K562 (cell line): ENCODE measurements at regions not wholly inside any gene's neighbourhood (a gene's known extent, or its start where the extent isn't known, plus 50 kb on each side); places are given as distances from the start of the nearest gene placed in this dataset.

ENCODE experiments used
- ATAC-seq: fragments of 200-7000 bp; cut with Tn5 transposase; 3 replicates; pipeline ENCODE4 v1.9.1; 2020; ENCODE audit warnings: moderate library complexity
- BruUV-seq: library from RNA; stranded (reverse); fragments of 400-500 nt; replicated peaks from 2 replicates; lab custom pipeline; 2021; lab: Mats Ljungman, UMichigan
- CTCF ChIA-PET: fragments of 300-600 bp; formaldehyde crosslinking; extraction: SDS; loops from one replicate; lab custom pipeline; 2021; ENCODE audit warnings: low intra/inter-chr PET ratio; lab: Yijun Ruan, JAX
- POLR2A ChIA-PET: fragments of 300-600, 350-650 bp; sonication (Branson Sonifier 250); formaldehyde crosslinking; extraction: SDS; loops from one replicate; lab custom pipeline; 2021; ENCODE audit warnings: antibody characterized with exemption, inconsistent platforms; lab: Yijun Ruan, JAX
- DNase-seq, 4 experiments: peaks; one replicate each; pipeline versions ENCODE4 v3.0.0 to v3.0.0-alpha.2; 2011 to 2018; ENCODE audit warnings: low spot score in 3 of 4, mixed read lengths in 3 of 4; ENCODE audit errors: extremely low read depth in 1 of 4
- FAIRE-seq: peaks from 2 replicates; lab custom pipeline; 2011; peaks lifted over from hg19 to GRCh38; lab: Jason Lieb, UNC
- H2AFZ ChIP-seq: 2 replicates; pipeline ENCODE4 v1.6.0; 2011; ENCODE audit warnings: low read depth, low read length, control low read depth, inconsistent platforms
- H3K27ac ChIP-seq: fragments of 200-600 bp; 3 replicates; pipeline ENCODE4 v1.8.0; 2011; ENCODE audit warnings: low read depth, mild to moderate bottlenecking, control low read depth, inconsistent platforms, low read length, moderate library complexity, mixed read lengths; ENCODE audit errors: extremely low read depth
- H3K27me3 ChIP-seq, 2 experiments: fragments of 300-600 bp in 1 of 2; 2 replicates in 1 of 2; 3 replicates in 1 of 2; pipeline versions ENCODE4 v1.6.0 to v1.8.0; 2011; ENCODE audit warnings: inconsistent platforms in 2 of 2, low read length in 2 of 2, mild to moderate bottlenecking in 1 of 2, mixed read lengths in 1 of 2, moderate library complexity in 1 of 2; ENCODE audit not compliant: control insufficient read depth in 2 of 2, insufficient read depth in 2 of 2
- H3K36me3 ChIP-seq: fragments of 300-600 bp; 3 replicates; pipeline ENCODE4 v1.8.0; 2011; ENCODE audit warnings: mild to moderate bottlenecking, low read length, inconsistent platforms; ENCODE audit not compliant: control insufficient read depth, insufficient read depth
- H3K4me1 ChIP-seq, 2 experiments: fragments of 200-600 bp in 1 of 2; replicated peaks in 1 of 2; 2 replicates in 1 of 2; 3 replicates in 1 of 2; pipeline versions ENCODE4 v1.5.1 to v1.8.0; 2011; ENCODE audit warnings: inconsistent platforms in 2 of 2, low read length in 2 of 2, mild to moderate bottlenecking in 1 of 2, mixed read lengths in 1 of 2, moderate library complexity in 1 of 2; ENCODE audit not compliant: control insufficient read depth in 2 of 2, insufficient read depth in 2 of 2
- H3K4me2 ChIP-seq: 2 replicates; pipeline ENCODE4 v1.6.1; 2011; ENCODE audit warnings: low read length, control low read depth, inconsistent platforms, mixed read lengths; ENCODE audit not compliant: insufficient read depth
- H3K4me3 ChIP-seq: fragments of 200-600 bp; sonication (generic), shearing (Covaris generic); 2 replicates; pipeline ENCODE4 v1.5.1; 2016; ENCODE audit warnings: control low read depth, inconsistent platforms
- H3K79me2 ChIP-seq: fragments of 200-600 bp; 3 replicates; pipeline ENCODE4 v1.8.0; 2011; ENCODE audit warnings: low read length, inconsistent platforms; ENCODE audit not compliant: control insufficient read depth, insufficient read depth
- H3K9ac ChIP-seq, 2 experiments: 2 replicates each; pipeline versions ENCODE4 v1.6.0 to v1.6.1; 2011; ENCODE audit warnings: low read depth in 2 of 2, low read length in 2 of 2, control low read depth in 1 of 2, inconsistent platforms in 1 of 2, mild to moderate bottlenecking in 1 of 2, mixed read lengths in 1 of 2; ENCODE audit not compliant: insufficient read depth in 1 of 2
- H3K9me1 ChIP-seq: one replicate; pipeline ENCODE4 v1.6.0; 2011; ENCODE audit warnings: inconsistent platforms, mild to moderate bottlenecking, low read length, moderate library complexity; ENCODE audit not compliant: control insufficient read depth, insufficient read depth
- H3K9me3 ChIP-seq: replicated peaks from 2 replicates; pipeline ENCODE4 v1.5.1; 2011; ENCODE audit warnings: low read depth, low read length, inconsistent platforms; ENCODE audit not compliant: control insufficient read depth, insufficient read depth
- H4K20me1 ChIP-seq: replicated peaks from 2 replicates; pipeline ENCODE4 v1.6.1; 2011; ENCODE audit warnings: low read length, inconsistent platforms, mixed read lengths; ENCODE audit not compliant: control insufficient read depth, insufficient read depth
- BCL6 ChIP-seq: fragments of 250-450 bp; sonication (Bioruptor Pico); IDR thresholded peaks from 2 replicates; pipeline ENCODE4 v1.4.0; 2020
- CEBPG ChIP-seq, 3 experiments: fragments of 200-800 bp in 1 of 3; sonication (Bioruptor generic) in 1 of 3; sonication (generic) in 1 of 3; formaldehyde crosslinking in 1 of 3; IDR thresholded peaks in 2 of 3; conservative IDR thresholded peaks in 1 of 3; 2 replicates each; pipeline versions ENCODE4 v1.6.1 to v1.8.0; 2016 to 2022; ENCODE audit warnings: missing compliant biosample characterization in 2 of 3, missing genetic modification characterization in 2 of 3, mild to moderate bottlenecking in 1 of 3, missing genetic modification reagents in 1 of 3
- CEBPZ ChIP-seq: fragments of 150-350 bp; IDR thresholded peaks from 2 replicates; pipeline ENCODE4 v1.6.1; 2014; ENCODE audit warnings: low read depth, mild to moderate bottlenecking, low read length, borderline replicate concordance
- CXXC5 ChIP-seq: fragments of 250-450 bp; sonication (Bioruptor Pico); IDR thresholded peaks from 2 replicates; pipeline ENCODE4 v1.8.0; 2022; ENCODE audit warnings: inconsistent platforms, mild to moderate bottlenecking, moderate library complexity
- ETS2 ChIP-seq: IDR thresholded peaks from 2 replicates; pipeline ENCODE4 v1.6.1; 2016; ENCODE audit warnings: borderline replicate concordance, missing genetic modification characterization, mild to moderate bottlenecking, moderate library complexity, missing compliant biosample characterization; ENCODE audit not compliant: poor library complexity, severe bottlenecking
- GATAD2B ChIP-seq: fragments of 450-650 bp; IDR thresholded peaks from 2 replicates; pipeline ENCODE4 v1.6.1; 2017; ENCODE audit warnings: mild to moderate bottlenecking, borderline replicate concordance
- HNRNPUL1 ChIP-seq: fragments of 200-400 bp; formaldehyde crosslinking; IDR thresholded peaks from 2 replicates; pipeline ENCODE4 v1.6.1; 2017; ENCODE audit warnings: low read length
- MCM7 ChIP-seq, 2 experiments: fragments of 450-650 bp; IDR thresholded peaks; 2 replicates each; pipeline ENCODE4 v1.6.1; 2016 to 2018
- TAF1 ChIP-seq: IDR thresholded peaks from 2 replicates; pipeline ENCODE4 v1.6.1; 2011; ENCODE audit warnings: mild to moderate bottlenecking, low read length, moderate library complexity; ENCODE audit not compliant: insufficient read depth, control insufficient read depth, severe bottlenecking; ENCODE audit errors: extremely low read depth
- THRA ChIP-seq: fragments of 450-650 bp; IDR thresholded peaks from 2 replicates; pipeline ENCODE4 v1.6.1; 2017; ENCODE audit warnings: mild to moderate bottlenecking, moderate library complexity
- ZBTB11 ChIP-seq, 3 experiments: fragments of 200-800 bp in 1 of 3; fragments of 250-450 bp in 1 of 3; fragments of 450-650 bp in 1 of 3; sonication (Bioruptor Pico) in 1 of 3; sonication (Bioruptor generic) in 1 of 3; formaldehyde crosslinking in 1 of 3; IDR thresholded peaks; 2 replicates each; pipeline versions ENCODE4 v1.6.1 to v1.8.0; 2016 to 2022; ENCODE audit warnings: mild to moderate bottlenecking in 2 of 3, missing genetic modification characterization in 2 of 3, missing compliant biosample characterization in 1 of 3, moderate library complexity in 1 of 3
- ZNF507 ChIP-seq: conservative IDR thresholded peaks from 2 replicates; pipeline ENCODE4 v1.6.1; 2017; ENCODE audit warnings: missing genetic modification characterization, missing compliant biosample characterization
- WGBS: fragments of 100-300 bp; shearing (Covaris generic); methylation state at CpG from one replicate; pipeline ENCODE4 v1.1.6; 2016; ENCODE audit warnings: low coverage, mixed read lengths; ENCODE audit not compliant: insufficient coverage; ENCODE audit errors: missing lambda C conversion rate; 5-methylcytosine and 5-hydroxymethylcytosine counted together
- in situ Hi-C: fragments of 300-500 bp; cut with MboI; formaldehyde crosslinking; loops from 4 replicates; pipeline ENCODE4 v1.15.0; 2018; ENCODE audit warnings: inconsistent platforms, mixed read lengths
- intact Hi-C: fragments of 100-400 bp; cut with micrococcal nuclease; formaldehyde crosslinking; loops from 2 replicates; pipeline ENCODE4 v1.14.2; 2022

- ATAC-seq = no peak
- no peak overlapping the region for H2AFZ ChIP-seq
- in situ Hi-C loops (no loop called here), intact Hi-C loops (no loop called here)
- no peaks in the 10 kb centered on the region for H3K27me3 ChIP-seq
- 70% methylated on average over 1 of the region's 1 CpG for WGBS
- H3K4me1 ChIP-seq = peaks cover 3 to 38% of the 10 kb centered on the region in 2 experiments
- DNase-seq = no peak
- POLR2A ChIA-PET = no interaction called here
- peaks cover 5% of the 10 kb centered on the region; the same call in 1 of the 3 replicates for H3K79me2 ChIP-seq
- no peak overlapping the region for H3K4me2 ChIP-seq
- H3K27ac ChIP-seq = no peak overlapping the region
- H3K9me1 ChIP-seq = no peaks in the 10 kb centered on the region
- no peak for FAIRE-seq
- H3K9me3 ChIP-seq = no peaks in the 10 kb centered on the region
- no peak overlapping the region for H3K4me3 ChIP-seq
- no peaks in the 10 kb centered on the region; the same call in 2 of the 3 replicates for H3K36me3 ChIP-seq
- CTCF ChIA-PET = no interaction called here
- H4K20me1 ChIP-seq = no peaks in the 10 kb centered on the region
- no peak overlapping the region for H3K9ac ChIP-seq
- no TSS peak for BruUV-seq
- TF ChIP-seq HNRNPUL1 (no peak), CXXC5 (CRISPR knock-in tag) (no peak), BCL6 (CRISPR knock-in tag) (no peak), CEBPZ (no peak), MCM7 (IDR thresholded peaks at IDR 0.05) (no peak), GATAD2B (no peak), ZNF507 (tag) (no peak), TAF1 (no peak), THRA (no peak), CEBPG (CRISPR knock-in tag; IDR thresholded peaks at IDR 0.05) (no peak), CEBPG (tag; conservative IDR thresholded peaks at IDR 0.05 in 1 of 2, IDR thresholded peaks at IDR 0.05 in 1 of 2) (no peak), ETS2 (tag) (no peak), ZBTB11 (CRISPR knock-in tag; IDR thresholded peaks at IDR 0.05) (no peak)
These were observed 51.0 kb upstream of the PICALM start for GRCh38 chr11:86119906-86120305.
